Liver (tissue), 8 donors: ENCODE measurements at regions not wholly inside any gene's neighbourhood (a gene's known extent, or its start where the extent isn't known, plus 50 kb on each side); places are given as distances from the start of the nearest gene placed in this dataset.

Experiments
- DNase-seq: peaks from one replicate; pipeline ENCODE4 v3.0.0-alpha.2; 2017; ENCODE audit warnings: low spot score
- H3K27ac ChIP-seq, 2 donors: one replicate each; pipeline ENCODE4 v1.7.0; 2013; ENCODE audit warnings: inconsistent platforms in 2 of 2, low read length in 2 of 2, control low read depth in 1 of 2, low read depth in 1 of 2, mild to moderate bottlenecking in 1 of 2
- H3K27me3 ChIP-seq, 4 donors: one replicate each; pipeline versions ENCODE4 v1.6.1 to v1.7.0; 2013; ENCODE audit warnings: low read length in 3 of 4, inconsistent platforms in 1 of 4, mild to moderate bottlenecking in 1 of 4, moderate library complexity in 1 of 4; ENCODE audit not compliant: control insufficient read depth in 4 of 4, insufficient read depth in 4 of 4
- H3K36me3 ChIP-seq, 4 donors: one replicate each; pipeline versions ENCODE4 v1.6.1 to v1.7.0; 2013; ENCODE audit warnings: low read length in 3 of 4, mild to moderate bottlenecking in 3 of 4, low read depth in 1 of 4, moderate library complexity in 1 of 4; ENCODE audit not compliant: control insufficient read depth in 4 of 4, insufficient read depth in 3 of 4
- H3K4me1 ChIP-seq, 4 donors: one replicate each; pipeline versions ENCODE4 v1.6.1 to v1.7.0; 2013; ENCODE audit warnings: low read length in 3 of 4, mild to moderate bottlenecking in 3 of 4, moderate library complexity in 1 of 4; ENCODE audit not compliant: control insufficient read depth in 4 of 4, insufficient read depth in 4 of 4
- H3K4me3 ChIP-seq, 3 donors: one replicate each; pipeline versions ENCODE4 v1.6.1 to v1.7.0; 2013; ENCODE audit warnings: low read length in 3 of 3, control low read depth in 1 of 3, low read depth in 1 of 3, mild to moderate bottlenecking in 1 of 3
- H3K9ac ChIP-seq, 2 donors: one replicate each; pipeline ENCODE4 v1.7.0; 2013; ENCODE audit warnings: low read length in 2 of 2, mild to moderate bottlenecking in 2 of 2, moderate library complexity in 2 of 2, control low read depth in 1 of 2, low read depth in 1 of 2
- H3K9me3 ChIP-seq, 4 donors: one replicate each; pipeline versions ENCODE4 v1.6.1 to v1.7.0; 2013; ENCODE audit warnings: low read length in 3 of 4; ENCODE audit not compliant: control insufficient read depth in 4 of 4
- EGR1 ChIP-seq, 2 donors: IDR thresholded peaks; 2 replicates each; pipeline ENCODE4 v1.6.1; 2016 to 2018; ENCODE audit warnings: antibody characterized with exemption in 2 of 2, low read depth in 2 of 2
- FOXA1 ChIP-seq: IDR thresholded peaks from 2 replicates; pipeline ENCODE4 v1.6.1; 2016; ENCODE audit warnings: antibody characterized with exemption
- FOXA2 ChIP-seq: IDR thresholded peaks from 2 replicates; pipeline ENCODE4 v1.6.1; 2016; ENCODE audit warnings: antibody characterized with exemption
- GABPA ChIP-seq, 2 donors: IDR thresholded peaks in 1 of 2; conservative IDR thresholded peaks in 1 of 2; 2 replicates each; pipeline ENCODE4 v1.6.1; 2016; ENCODE audit warnings: antibody characterized with exemption in 2 of 2, mild to moderate bottlenecking in 1 of 2, moderate library complexity in 1 of 2
- HNF4A ChIP-seq, 2 donors: conservative IDR thresholded peaks; 2 replicates each; pipeline ENCODE4 v1.6.1; 2016; ENCODE audit warnings: antibody characterized with exemption in 2 of 2, mild to moderate bottlenecking in 2 of 2
- HNF4G ChIP-seq: IDR thresholded peaks from 2 replicates; pipeline ENCODE4 v1.6.1; 2016; ENCODE audit warnings: antibody characterized with exemption
- JUND ChIP-seq, 2 donors: IDR thresholded peaks; 2 replicates each; pipeline ENCODE4 v1.6.1; 2016; ENCODE audit warnings: antibody characterized with exemption in 2 of 2
- NR2F2 ChIP-seq: IDR thresholded peaks from 2 replicates; pipeline ENCODE4 v1.6.1; 2016; ENCODE audit warnings: antibody characterized with exemption
- RAD21 ChIP-seq, 2 donors: IDR thresholded peaks; 2 replicates each; pipeline ENCODE4 v1.6.1; 2016; ENCODE audit warnings: antibody characterized with exemption in 2 of 2, mild to moderate bottlenecking in 2 of 2
- RXRA ChIP-seq, 2 donors: IDR thresholded peaks; 2 replicates each; pipeline ENCODE4 v1.6.1; 2017 to 2018; ENCODE audit warnings: antibody characterized with exemption in 2 of 2, mild to moderate bottlenecking in 1 of 2
- SP1 ChIP-seq: IDR thresholded peaks from 2 replicates; pipeline ENCODE4 v1.6.1; 2018; ENCODE audit warnings: antibody characterized with exemption, mild to moderate bottlenecking
- TAF1 ChIP-seq: conservative IDR thresholded peaks from 2 replicates; pipeline ENCODE4 v1.6.1; 2016; ENCODE audit warnings: antibody characterized with exemption, mild to moderate bottlenecking
- YY1 ChIP-seq: IDR thresholded peaks from 2 replicates; pipeline ENCODE4 v1.6.1; 2016; ENCODE audit warnings: antibody characterized with exemption, mild to moderate bottlenecking
- WGBS: extraction: QIAGEN DNeasy Blood & Tissue Kit; methylation state at CpG from one replicate; pipeline ENCODE4 v1.1.7; 2013; 5-methylcytosine and 5-hydroxymethylcytosine counted together
- TF ChIP-seq, protein P1 (sequence below): IDR thresholded peaks from 2 replicates; pipeline ENCODE4 v1.6.1; 2016; ENCODE audit warnings: antibody characterized with exemption
- TF ChIP-seq, protein P2 (sequence below): fragments of 150-350 bp; IDR thresholded peaks from 2 replicates; pipeline ENCODE4 v1.5.1; 2017; ENCODE audit warnings: improper control_type of control experiment, low read depth, low read length; ENCODE audit not compliant: missing input control
- TF ChIP-seq, protein P3 (sequence below): IDR thresholded peaks from 2 replicates; pipeline ENCODE4 v1.6.1; 2016; ENCODE audit warnings: antibody characterized with exemption
- TF ChIP-seq, protein P4 (sequence below): IDR thresholded peaks from 2 replicates; pipeline ENCODE4 v1.6.1; 2016; ENCODE audit warnings: antibody characterized with exemption
- donor health status: healthy.
- donor health status: healthy.
- donor health status: healthy.
- donor health status: healthy.
- donor health status: healthy.

DNA sequence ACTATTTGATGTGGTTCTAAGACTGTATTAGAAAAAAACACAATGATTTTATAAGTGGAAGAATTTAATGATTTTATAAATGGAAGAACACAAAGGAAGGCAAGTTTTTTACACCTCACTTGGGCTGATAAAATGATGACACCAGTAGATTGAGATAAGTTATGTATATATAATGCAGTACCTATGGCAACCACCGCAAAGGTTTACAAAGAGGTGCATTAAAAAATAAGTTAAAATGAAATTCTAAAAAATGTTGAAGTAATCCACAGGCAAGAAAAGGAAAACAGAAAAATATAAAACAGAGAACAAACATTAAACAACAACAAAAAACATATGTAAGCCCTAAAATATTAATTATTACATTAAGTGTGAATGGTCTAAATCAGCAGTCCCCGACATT lies 490.9 kb upstream of the AADAT start:
- H3K27me3 ChIP-seq, result no peaks in the 10 kb centered on the region
- no peak overlapping the region for H3K4me3 ChIP-seq
- no peaks in the 10 kb centered on the region for H3K4me1 ChIP-seq
- TF ChIP-seq, protein P1, sequence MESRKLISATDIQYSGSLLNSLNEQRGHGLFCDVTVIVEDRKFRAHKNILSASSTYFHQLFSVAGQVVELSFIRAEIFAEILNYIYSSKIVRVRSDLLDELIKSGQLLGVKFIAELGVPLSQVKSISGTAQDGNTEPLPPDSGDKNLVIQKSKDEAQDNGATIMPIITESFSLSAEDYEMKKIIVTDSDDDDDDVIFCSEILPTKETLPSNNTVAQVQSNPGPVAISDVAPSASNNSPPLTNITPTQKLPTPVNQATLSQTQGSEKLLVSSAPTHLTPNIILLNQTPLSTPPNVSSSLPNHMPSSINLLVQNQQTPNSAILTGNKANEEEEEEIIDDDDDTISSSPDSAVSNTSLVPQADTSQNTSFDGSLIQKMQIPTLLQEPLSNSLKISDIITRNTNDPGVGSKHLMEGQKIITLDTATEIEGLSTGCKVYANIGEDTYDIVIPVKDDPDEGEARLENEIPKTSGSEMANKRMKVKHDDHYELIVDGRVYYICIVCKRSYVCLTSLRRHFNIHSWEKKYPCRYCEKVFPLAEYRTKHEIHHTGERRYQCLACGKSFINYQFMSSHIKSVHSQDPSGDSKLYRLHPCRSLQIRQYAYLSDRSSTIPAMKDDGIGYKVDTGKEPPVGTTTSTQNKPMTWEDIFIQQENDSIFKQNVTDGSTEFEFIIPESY, result no peak
- TF ChIP-seq TAF1 (no peak), JUND (IDR thresholded peaks at IDR 0.05) (no peak), HNF4A (conservative IDR thresholded peaks at IDR 0.05) (no peak), SP1 (no peak)
- TF ChIP-seq, protein P2, sequence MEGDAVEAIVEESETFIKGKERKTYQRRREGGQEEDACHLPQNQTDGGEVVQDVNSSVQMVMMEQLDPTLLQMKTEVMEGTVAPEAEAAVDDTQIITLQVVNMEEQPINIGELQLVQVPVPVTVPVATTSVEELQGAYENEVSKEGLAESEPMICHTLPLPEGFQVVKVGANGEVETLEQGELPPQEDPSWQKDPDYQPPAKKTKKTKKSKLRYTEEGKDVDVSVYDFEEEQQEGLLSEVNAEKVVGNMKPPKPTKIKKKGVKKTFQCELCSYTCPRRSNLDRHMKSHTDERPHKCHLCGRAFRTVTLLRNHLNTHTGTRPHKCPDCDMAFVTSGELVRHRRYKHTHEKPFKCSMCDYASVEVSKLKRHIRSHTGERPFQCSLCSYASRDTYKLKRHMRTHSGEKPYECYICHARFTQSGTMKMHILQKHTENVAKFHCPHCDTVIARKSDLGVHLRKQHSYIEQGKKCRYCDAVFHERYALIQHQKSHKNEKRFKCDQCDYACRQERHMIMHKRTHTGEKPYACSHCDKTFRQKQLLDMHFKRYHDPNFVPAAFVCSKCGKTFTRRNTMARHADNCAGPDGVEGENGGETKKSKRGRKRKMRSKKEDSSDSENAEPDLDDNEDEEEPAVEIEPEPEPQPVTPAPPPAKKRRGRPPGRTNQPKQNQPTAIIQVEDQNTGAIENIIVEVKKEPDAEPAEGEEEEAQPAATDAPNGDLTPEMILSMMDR, result no peak
- no peak overlapping the region for H3K9ac ChIP-seq
- no peak for DNase-seq
- H3K36me3 ChIP-seq, result no peaks in the 10 kb centered on the region
- H3K27ac ChIP-seq, result no peak overlapping the region
- WGBS, result 73% methylated on average over 2 of the region's 2 CpGs
- H3K9me3 ChIP-seq, result peaks cover 0 to 2% (median under 1%) of the 10 kb centered on the region in 4 donors

DNA sequence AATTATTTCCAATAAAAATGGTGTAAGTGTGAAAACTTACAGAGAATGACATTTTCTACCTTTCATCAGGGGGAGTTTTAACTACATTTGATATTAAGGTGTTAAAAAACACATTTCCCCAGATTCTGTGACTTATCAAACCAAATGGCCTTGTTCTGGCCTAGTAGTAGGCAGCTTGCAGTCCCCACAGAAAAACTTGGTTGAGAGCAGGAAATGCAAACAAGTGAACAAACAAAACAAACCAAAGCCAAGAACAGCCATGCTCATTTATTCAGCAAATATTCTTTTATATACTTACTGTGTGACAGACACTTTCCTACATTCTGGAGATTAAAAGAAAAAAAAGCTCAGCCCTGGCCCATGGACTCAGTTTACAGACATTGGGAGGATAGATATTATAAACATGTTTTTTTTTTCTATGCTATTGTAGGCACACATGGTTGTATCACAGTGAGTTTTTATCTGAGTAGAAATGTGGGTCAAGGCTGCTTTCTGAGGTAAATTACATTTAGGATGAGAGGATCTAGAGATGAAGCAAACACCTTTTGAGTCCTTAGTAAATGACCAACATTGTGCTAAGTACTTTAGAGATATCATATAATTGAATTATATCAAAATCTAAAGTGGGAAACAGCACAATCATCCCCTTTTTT lies 449.2 kb upstream of the AADAT start:
- H3K9ac ChIP-seq, result no peak overlapping the region
- no peak for TF ChIP-seq RAD21 (IDR thresholded peaks at IDR 0.05)
- TF ChIP-seq RXRA (IDR thresholded peaks at IDR 0.05), result no peak
- TF ChIP-seq, protein P3, sequence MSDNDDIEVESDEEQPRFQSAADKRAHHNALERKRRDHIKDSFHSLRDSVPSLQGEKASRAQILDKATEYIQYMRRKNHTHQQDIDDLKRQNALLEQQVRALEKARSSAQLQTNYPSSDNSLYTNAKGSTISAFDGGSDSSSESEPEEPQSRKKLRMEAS, result no peak
- no peak for TF ChIP-seq HNF4G
- TF ChIP-seq SP1, result no peak
- TF ChIP-seq JUND (IDR thresholded peaks at IDR 0.05), result no peak

DNA sequence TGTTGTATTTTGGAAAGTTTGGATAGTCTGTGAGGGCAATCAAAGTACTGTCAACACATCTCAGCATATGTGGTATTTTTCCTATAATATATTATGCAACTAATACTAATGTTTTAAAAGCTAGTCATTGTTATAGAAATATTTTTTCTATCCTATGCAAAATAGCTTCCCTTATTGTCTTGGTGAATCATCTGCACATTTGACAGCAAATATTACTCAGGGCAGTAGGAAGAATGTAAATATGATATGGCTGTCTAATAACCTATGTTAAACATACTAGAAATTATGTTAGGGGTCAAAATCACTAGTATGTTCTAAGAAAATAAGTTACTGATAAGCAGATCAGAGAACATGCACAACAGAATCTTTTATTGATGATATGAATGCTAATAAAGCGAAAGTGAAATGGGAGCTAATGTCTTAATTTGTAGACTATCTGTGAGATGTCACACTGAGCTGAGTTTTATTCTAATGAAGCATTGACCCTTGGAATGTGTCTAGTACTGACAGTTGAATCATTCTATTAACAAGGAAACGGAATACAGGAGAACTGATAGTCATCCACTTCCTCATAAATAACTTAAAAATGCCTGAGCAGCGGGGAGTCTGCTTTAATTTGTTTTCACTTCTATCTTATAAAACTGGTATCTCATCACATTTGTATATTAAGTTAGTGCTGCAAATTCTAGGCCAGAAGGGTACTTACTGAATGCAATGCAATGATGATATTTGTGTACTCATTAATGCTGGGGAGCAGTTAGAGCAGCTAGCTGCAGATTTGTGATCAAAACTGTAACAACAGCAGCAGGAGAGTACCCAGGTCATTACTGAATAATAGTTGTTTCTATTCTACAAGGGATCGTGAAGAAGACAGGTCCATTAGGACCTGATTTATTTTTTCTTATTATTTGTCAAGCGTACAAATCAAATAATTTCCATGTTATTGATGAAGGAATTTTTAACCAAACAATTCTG lies 440.3 kb upstream of the AADAT start:
- Histone ChIP-seq H3K9ac (no peak overlapping the region), H3K36me3 (no peaks in the 10 kb centered on the region), H3K9me3 (no peaks in the 10 kb centered on the region), H3K4me1 (no peaks in the 10 kb centered on the region), H3K4me3 (no peak overlapping the region), H3K27ac (no peak overlapping the region), H3K27me3 (no peaks in the 10 kb centered on the region)
- 67% methylated on average over 5 of the region's 5 CpGs for WGBS
- DNase-seq, result no peak
- TF ChIP-seq, protein P4, sequence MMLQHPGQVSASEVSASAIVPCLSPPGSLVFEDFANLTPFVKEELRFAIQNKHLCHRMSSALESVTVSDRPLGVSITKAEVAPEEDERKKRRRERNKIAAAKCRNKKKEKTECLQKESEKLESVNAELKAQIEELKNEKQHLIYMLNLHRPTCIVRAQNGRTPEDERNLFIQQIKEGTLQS, result no peak
- no peak for TF ChIP-seq SP1
- no peak for TF ChIP-seq YY1
- no peak for TF ChIP-seq HNF4G
- TF ChIP-seq TAF1, result no peak
- TF ChIP-seq, protein P2, result no peak
- TF ChIP-seq FOXA1, result no peak
- TF ChIP-seq HNF4A (conservative IDR thresholded peaks at IDR 0.05), result no peak
- no peak for TF ChIP-seq JUND (IDR thresholded peaks at IDR 0.05)
- TF ChIP-seq EGR1 (IDR thresholded peaks at IDR 0.05; ENCODE audit: low read depth in 2 of 2), result no peak
- no peak for TF ChIP-seq RXRA (IDR thresholded peaks at IDR 0.05)
- TF ChIP-seq RAD21 (IDR thresholded peaks at IDR 0.05), result no peak
- no peak for TF ChIP-seq FOXA2
- no peak for TF ChIP-seq GABPA (IDR thresholded peaks at IDR 0.05 in 1 of 2, conservative IDR thresholded peaks at IDR 0.05 in 1 of 2)
- TF ChIP-seq NR2F2, result no peak

More for the DNA sequence above, 449.2 kb upstream of the AADAT start:
- H3K4me3 ChIP-seq, result no peak overlapping the region
- H3K9me3 ChIP-seq, result no peaks in the 10 kb centered on the region
- no peaks in the 10 kb centered on the region for H3K4me1 ChIP-seq
- no peak for DNase-seq
- no peak overlapping the region for H3K27ac ChIP-seq
- H3K36me3 ChIP-seq, result no peaks in the 10 kb centered on the region
- H3K27me3 ChIP-seq, result no peaks in the 10 kb centered on the region
